Stimulated activated naive CD8-positive, alpha-beta T cell treated with anti-CD3 and anti-CD28 coated beads, Interleukin-15, amount 100 ng/mL, for 72 hours (primary cell): ENCODE measurements at regions not wholly inside any gene's neighbourhood (a gene's known extent, or its start where the extent isn't known, plus 50 kb on each side); places are given as distances from the start of the nearest gene placed in this dataset.

Experiments
- ATAC-seq: fragments of 150-1000 bp; cut with Tn5 transposase; 2 replicates; pipeline ENCODE4 v1.10.0; 2021; ENCODE audit warnings: mild to moderate bottlenecking, moderate library complexity
- DNase-seq, 2 donors: peaks; one replicate each; pipeline ENCODE4 v3.0.0; 2021 to 2022
- H3K27ac Mint-ChIP-seq, 2 donors: one replicate each; pipeline ENCODE4 v1.8.0; 2022; ENCODE audit warnings: mild to moderate bottlenecking in 2 of 2, mixed read lengths in 2 of 2, moderate library complexity in 2 of 2
- H3K27me3 Mint-ChIP-seq: one replicate; pipeline ENCODE4 v1.8.0; 2022; ENCODE audit warnings: mixed read lengths
- H3K4me1 Mint-ChIP-seq: one replicate; pipeline ENCODE4 v1.8.0; 2022; ENCODE audit warnings: mild to moderate bottlenecking, mixed read lengths
- H3K4me3 Mint-ChIP-seq, 2 donors: one replicate each; pipeline ENCODE4 v1.8.0; 2022; ENCODE audit warnings: mild to moderate bottlenecking in 2 of 2, mixed read lengths in 2 of 2, moderate library complexity in 1 of 2
- H3K9me3 Mint-ChIP-seq, 2 donors: one replicate each; pipeline ENCODE4 v1.8.0; 2022; ENCODE audit warnings: mixed read lengths in 2 of 2

DNA sequence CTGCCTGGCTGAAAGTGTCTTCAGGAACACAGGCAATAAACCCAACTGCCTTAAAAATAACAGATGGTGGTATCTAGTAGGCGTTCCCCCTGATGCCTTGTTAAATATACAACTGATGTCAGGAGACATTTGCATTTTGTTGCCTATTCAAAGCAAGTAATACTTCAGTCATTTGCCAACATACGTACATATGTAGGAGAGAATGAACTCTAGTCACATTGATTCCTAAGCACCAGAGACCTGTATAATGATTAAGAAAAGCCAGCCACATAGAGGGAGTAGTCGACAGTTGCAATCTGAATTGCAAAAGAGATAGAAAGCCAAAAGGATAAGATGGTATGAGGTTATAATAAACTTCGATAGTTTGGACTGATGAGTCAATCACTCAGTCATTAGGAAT is 191.0 kb upstream of the EMCN start:
- Mint-ChIP-seq H3K4me3 (no peak overlapping the region), H3K4me1 (no peaks in the 10 kb centered on the region), H3K27ac (no peak overlapping the region), H3K9me3 (no peaks in the 10 kb centered on the region), H3K27me3 (peaks cover 7% of the 10 kb centered on the region)
- DNase-seq (no peak), ATAC-seq (no peak)

DNA sequence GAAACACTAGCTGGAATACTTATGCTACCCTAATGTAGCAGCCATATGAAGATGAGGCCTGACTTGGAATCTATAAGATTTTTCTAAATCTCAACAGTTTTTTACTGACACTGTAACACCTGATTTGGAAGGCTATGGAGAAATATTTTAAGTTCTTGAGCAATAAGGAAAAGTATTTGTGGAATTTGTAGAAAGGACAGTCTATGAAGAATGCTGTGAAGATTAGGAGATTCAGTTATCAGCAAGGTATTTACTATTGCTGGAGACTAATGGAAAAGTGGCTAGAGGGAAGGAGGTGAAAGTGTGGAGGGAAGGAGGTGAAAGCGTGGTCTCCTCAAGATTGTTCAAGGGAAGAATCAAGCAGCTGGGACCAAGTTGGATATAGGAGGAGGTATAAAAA is 190.0 kb upstream of the EMCN start:
- H3K4me3 Mint-ChIP-seq: no peak overlapping the region
- H3K4me1 Mint-ChIP-seq: no peaks in the 10 kb centered on the region
- peaks cover 7% of the 10 kb centered on the region for H3K27me3 Mint-ChIP-seq
- DNase-seq: no peak
- no peak for ATAC-seq
- no peaks in the 10 kb centered on the region for H3K9me3 Mint-ChIP-seq
- no peak overlapping the region for H3K27ac Mint-ChIP-seq

DNA sequence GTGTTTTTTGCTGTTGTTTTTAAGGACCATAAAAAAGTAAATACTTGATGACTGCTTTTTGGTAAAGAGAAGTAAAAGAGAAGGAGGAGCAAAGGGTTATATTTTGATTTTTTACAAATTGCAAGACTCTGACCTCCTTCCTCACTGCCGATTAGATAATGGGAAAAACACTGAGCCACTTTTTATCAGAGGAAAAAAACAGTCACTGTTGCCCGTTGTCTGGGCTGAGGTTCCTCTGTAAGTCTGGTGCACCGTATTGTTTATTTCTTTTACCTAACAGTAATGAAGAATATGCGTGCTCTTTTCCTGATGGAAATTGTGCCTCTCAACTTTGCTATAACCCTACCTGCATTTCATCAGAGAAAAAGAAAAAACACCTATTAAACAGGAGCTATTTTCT is 178.7 kb upstream of the EMCN start:
- DNase-seq (no peak), ATAC-seq (no peak)
- Mint-ChIP-seq H3K4me3 (no peak overlapping the region), H3K4me1 (no peaks in the 10 kb centered on the region), H3K9me3 (no peaks in the 10 kb centered on the region), H3K27ac (no peak overlapping the region), H3K27me3 (no peaks in the 10 kb centered on the region)

DNA sequence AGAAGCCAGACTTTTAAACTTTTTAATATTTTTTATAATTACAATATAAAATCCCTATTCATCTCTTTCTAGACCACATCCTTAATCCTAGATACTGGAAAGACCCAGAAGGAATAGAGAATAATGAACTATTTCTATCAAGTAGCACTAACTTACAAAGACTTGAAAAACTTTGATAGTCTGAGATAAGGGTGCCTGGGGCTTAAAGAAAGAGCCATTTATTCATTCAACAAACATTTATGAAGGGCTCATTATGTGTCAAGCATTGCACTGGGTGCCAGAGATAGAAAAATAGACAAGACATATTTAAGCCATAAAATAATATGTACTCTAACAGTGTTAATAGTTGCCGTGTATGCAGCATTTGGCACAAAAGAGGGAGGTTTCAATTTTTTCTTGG is 178.0 kb upstream of the EMCN start:
- no peaks in the 10 kb centered on the region for H3K4me1 Mint-ChIP-seq
- H3K4me3 Mint-ChIP-seq: no peak overlapping the region
- DNase-seq: no peak
- ATAC-seq: no peak
- no peaks in the 10 kb centered on the region for H3K9me3 Mint-ChIP-seq
- no peaks in the 10 kb centered on the region for H3K27me3 Mint-ChIP-seq
- no peak overlapping the region for H3K27ac Mint-ChIP-seq

DNA sequence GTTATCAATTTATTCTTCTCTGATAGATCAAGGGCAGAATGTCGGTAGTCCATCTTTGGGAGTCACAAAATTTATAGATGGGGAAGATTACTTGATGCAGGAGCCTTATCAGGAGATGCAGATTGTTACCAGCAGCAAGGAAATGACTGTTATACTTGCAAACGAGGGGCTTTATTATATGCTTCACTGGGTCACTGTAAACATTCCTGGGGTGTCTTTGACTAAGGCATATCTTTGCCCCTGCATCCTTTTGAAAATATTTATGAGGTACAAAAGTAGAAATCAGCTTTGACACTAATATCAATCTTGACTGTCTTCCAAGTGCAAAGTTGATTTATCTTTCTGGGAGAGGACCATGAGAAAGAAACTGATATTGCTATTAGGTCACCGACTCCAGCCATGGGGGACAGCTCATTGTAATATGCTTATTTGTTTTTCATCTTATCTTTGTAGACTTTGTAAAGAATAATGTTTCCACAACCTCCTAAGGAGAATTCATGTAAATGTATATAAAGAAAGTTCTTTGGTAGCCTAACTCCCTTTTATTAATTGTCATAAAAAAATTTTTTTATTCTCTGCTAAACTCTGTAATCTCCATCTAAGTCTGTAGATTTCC is 177.3 kb upstream of the EMCN start:
- DNase-seq (no peak), ATAC-seq (no peak)
- Mint-ChIP-seq H3K27me3 (no peaks in the 10 kb centered on the region), H3K4me3 (no peak overlapping the region), H3K27ac (no peak overlapping the region), H3K9me3 (no peaks in the 10 kb centered on the region), H3K4me1 (no peaks in the 10 kb centered on the region)

DNA sequence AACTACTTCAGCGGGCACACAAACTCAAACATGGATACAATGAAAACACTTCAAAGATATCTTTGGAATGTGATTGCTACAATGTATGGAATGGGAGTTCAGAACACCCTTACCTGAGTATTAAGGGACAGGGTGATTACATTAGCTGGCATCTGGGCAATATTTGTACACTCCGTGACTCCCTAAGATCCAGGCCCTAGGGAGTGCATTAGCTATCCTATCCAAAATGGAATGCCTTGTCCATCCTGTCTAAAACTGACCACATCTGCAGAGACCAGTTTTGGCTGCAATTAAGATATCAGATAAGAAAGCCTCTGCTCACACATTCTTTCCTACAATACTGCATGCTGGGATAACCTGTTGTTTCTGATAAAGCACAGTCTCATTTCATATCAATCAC is 176.6 kb upstream of the EMCN start:
- ATAC-seq: no peak
- Mint-ChIP-seq H3K9me3 (no peaks in the 10 kb centered on the region), H3K27me3 (no peaks in the 10 kb centered on the region), H3K27ac (no peak overlapping the region), H3K4me3 (no peak overlapping the region), H3K4me1 (no peaks in the 10 kb centered on the region)
- DNase-seq: no peak

DNA sequence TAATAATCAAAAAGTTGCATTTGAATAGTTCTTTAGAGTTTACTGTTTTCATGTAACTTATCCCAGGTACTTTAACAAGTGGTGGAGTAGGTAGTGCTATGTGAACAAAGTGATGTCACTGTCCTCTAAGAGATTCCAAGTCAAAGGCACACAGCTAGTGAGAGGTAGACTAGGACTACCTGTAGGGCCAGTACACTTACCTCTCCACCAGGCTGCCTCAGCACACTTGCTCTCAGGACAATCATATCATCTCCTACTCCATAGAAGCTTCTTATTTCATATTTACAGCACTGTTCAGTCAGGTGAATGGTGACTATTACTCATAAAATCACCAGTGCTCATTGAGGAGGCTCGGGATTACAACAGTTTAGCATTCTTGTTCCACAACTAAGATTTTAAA is 173.0 kb upstream of the EMCN start:
- no peak overlapping the region for H3K4me3 Mint-ChIP-seq
- H3K4me1 Mint-ChIP-seq: no peaks in the 10 kb centered on the region
- no peak for ATAC-seq
- no peaks in the 10 kb centered on the region for H3K27me3 Mint-ChIP-seq
- H3K27ac Mint-ChIP-seq: no peak overlapping the region
- peaks cover 0 to 4% of the 10 kb centered on the region in 2 donors for H3K9me3 Mint-ChIP-seq
- no peak for DNase-seq

DNA sequence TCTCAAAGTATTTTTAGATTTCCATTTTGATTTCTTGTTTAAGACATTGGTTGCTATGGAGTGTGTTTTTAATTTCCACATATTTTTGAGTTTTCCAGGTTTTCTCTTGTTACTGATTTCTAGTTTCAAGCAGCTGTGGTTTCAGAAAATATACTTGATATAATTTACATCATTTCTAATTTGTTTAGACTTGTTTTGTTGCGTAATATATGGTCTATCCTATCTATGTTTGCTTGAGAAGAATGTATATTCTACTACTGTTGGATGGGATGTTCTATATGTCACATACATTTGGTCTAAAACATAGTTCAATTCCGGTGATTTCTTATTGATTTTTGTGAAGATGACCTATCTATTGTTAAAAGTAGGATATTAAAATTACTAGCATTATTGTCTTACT is 170.5 kb upstream of the EMCN start:
- Mint-ChIP-seq H3K27ac (no peak overlapping the region), H3K9me3 (peaks cover 4 to 5% of the 10 kb centered on the region in 2 donors), H3K27me3 (no peaks in the 10 kb centered on the region), H3K4me1 (no peaks in the 10 kb centered on the region), H3K4me3 (no peak overlapping the region)
- ATAC-seq (no peak), DNase-seq (no peak)

DNA sequence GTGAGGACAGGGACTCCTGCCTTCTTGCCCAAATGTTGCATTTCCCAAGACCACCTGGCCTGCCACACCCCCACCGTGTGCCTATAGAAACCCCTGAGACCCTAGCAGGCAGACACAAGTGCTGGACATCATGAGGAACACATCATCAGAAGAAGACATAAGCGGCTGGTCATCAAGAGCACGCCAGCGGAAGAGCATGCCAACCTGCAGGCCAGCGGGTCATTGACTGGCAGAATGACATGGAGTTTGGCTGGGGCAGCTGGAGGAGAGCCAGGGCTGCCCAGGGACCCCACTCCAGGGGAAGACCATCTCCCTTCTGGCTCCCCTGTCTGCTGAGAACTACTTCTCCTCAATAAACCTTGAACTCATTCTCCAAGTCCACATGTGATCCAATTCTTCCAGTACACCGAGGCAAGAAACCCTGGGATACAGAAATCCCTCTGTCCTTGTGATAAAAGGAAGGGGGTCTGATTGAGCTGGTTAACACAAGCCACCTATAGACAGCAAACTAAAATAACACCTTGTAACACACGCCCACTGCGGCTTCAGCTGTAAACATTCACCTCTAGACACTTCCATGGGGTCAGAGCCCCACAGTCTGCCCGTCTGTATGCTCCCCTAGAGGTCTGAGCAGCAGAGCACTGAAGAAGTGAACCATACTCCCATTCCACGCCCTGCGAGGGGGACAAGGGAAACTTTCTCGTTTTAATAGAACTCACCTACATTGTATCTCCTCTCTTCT is 164.8 kb upstream of the EMCN start:
- no peak for ATAC-seq
- no peak overlapping the region for H3K4me3 Mint-ChIP-seq
- H3K9me3 Mint-ChIP-seq: peaks cover 5% of the 10 kb centered on the region in 2 donors
- H3K27ac Mint-ChIP-seq: no peak overlapping the region
- DNase-seq: no peak
- H3K27me3 Mint-ChIP-seq: peaks cover 5% of the 10 kb centered on the region
- no peaks in the 10 kb centered on the region for H3K4me1 Mint-ChIP-seq

DNA sequence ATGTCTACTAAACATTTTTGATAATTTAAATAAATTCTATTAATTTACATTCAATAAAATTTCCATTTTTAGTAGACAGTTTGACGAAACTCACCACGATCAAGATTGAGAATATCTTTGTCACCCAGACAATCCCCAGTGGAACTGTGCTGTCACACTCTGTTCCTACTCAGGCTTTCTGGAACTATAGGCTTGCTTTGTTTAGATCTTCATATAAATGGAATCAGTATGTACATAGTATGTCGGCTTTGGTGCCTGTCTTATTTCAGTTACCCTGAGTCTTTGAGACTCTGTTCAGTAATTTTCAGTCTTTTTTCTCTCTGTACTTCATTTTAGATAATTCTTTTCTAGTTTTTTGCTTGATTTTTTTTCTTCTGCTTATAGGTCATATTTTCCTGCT is 163.5 kb upstream of the EMCN start:
- no peak for DNase-seq
- ATAC-seq: peak; percentile 64
- H3K27ac Mint-ChIP-seq: no peak overlapping the region

DNA sequence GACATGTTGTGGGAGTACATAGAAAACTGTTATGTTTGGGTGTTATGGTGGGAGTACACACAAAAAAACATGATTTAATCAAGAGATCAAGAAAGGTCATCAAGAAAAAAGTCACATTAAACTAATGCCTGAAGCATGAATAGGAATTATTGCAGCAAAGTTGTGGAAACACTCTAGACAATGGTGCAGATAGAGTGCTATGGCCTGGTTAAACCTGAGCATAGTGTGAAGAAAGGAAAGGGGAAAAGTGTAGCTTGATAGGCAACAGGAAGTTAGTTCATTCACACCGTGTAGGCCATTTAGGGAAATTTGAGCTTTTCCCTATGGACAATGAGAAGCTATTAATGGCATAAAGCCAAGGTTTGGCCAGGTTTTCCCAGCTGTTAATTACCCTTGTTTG is 162.1 kb upstream of the EMCN start:
- no peak overlapping the region for H3K27ac Mint-ChIP-seq
- peak; percentile 63 for ATAC-seq
- peaks cover 0 to 5% of the 10 kb centered on the region in 2 donors for H3K9me3 Mint-ChIP-seq
- H3K27me3 Mint-ChIP-seq: peaks cover 5% of the 10 kb centered on the region
- H3K4me3 Mint-ChIP-seq: no peak overlapping the region
- H3K4me1 Mint-ChIP-seq: no peaks in the 10 kb centered on the region
- no peak for DNase-seq

More for the DNA sequence above, 163.5 kb upstream of the EMCN start:
- peaks cover 5% of the 10 kb centered on the region in 2 donors for H3K9me3 Mint-ChIP-seq
- no peak overlapping the region for H3K4me3 Mint-ChIP-seq
- H3K4me1 Mint-ChIP-seq: no peaks in the 10 kb centered on the region
- peaks cover 5% of the 10 kb centered on the region for H3K27me3 Mint-ChIP-seq

DNA sequence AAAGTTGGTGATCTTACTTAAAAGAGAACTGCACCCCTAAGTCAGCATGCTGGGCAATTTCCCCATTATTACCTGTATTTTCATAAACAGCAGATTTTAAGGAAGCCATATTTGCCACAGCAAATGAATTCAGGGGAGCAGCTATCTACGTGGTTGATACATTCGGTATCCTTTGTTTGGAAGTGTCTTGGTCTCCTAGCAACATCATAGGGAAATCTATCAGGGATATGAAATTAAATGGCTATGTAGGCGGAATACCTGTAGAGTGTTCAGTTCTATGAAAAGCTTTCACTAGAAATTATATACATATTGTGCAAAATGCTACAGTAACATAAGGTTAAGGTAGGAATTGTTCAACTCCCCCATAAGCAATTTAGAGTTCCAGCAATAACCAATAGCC is 157.2 kb upstream of the EMCN start:
- H3K4me3 Mint-ChIP-seq: no peak overlapping the region

DNA sequence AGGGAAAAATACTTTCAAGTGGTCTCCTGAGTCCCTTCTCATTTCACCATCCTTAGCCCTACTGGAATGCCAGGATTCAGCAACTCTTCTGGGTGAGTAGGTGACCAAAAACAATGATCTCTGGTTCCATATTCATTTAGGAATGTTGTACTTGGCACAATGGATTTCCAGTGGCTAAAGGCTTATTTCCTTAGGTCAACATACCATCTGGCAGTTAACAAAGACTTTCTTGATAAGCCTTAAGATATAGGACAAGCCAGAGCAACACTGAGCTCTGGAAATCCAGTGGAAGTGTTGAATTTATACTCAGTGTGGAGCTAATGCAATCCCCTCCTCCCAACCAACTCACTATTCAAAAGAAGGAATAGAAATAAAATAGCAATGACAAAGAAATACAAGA is 139.4 kb upstream of the EMCN start:
- Mint-ChIP-seq H3K4me3 (no peak overlapping the region), H3K9me3 (no peaks in the 10 kb centered on the region), H3K4me1 (no peaks in the 10 kb centered on the region), H3K27me3 (no peaks in the 10 kb centered on the region), H3K27ac (no peak overlapping the region)
- DNase-seq (no peak), ATAC-seq (no peak)

More for the DNA sequence above, 157.2 kb upstream of the EMCN start:
- ATAC-seq (no peak), DNase-seq (no peak)
- Mint-ChIP-seq H3K27me3 (no peaks in the 10 kb centered on the region), H3K4me1 (no peaks in the 10 kb centered on the region), H3K9me3 (peaks cover 0 to 3% of the 10 kb centered on the region in 2 donors), H3K27ac (no peak overlapping the region)

DNA sequence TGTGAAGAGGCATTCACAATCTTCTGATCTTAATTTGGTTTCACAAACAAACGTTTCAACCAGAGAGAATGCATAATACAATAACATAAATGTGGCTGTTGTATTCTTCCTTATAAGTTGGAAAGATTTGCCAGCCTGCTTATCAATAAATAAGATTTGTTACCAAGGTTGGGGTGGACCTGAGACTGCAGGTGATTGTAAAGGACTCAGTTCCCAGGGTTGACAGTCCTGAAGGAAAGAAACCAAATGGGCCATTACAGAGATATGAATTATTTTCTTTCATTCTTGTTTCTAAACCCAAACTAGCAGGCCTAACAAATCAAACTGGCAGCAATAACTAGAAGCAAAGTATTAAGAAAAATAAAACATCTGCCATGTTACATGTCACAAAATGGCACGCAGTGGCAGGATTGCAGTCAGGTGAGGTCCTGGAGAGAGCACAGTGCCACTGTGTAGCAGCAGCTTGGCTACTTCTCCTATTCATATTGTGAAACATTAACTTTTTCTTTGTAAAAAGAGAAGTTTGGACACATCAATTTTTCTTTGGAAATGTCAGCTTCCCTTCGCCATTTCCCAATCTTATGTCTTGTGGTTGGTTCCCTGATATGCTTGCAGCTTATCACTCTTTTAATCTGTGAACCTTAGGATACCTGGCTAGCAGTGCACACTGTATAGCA is 133.8 kb upstream of the EMCN start:
- ATAC-seq (no peak), DNase-seq (no peak)
- no peaks in the 10 kb centered on the region for H3K4me1 Mint-ChIP-seq
- no peaks in the 10 kb centered on the region for H3K27me3 Mint-ChIP-seq
- no peaks in the 10 kb centered on the region for H3K9me3 Mint-ChIP-seq
- no peak overlapping the region for H3K27ac Mint-ChIP-seq
- H3K4me3 Mint-ChIP-seq: no peak overlapping the region

DNA sequence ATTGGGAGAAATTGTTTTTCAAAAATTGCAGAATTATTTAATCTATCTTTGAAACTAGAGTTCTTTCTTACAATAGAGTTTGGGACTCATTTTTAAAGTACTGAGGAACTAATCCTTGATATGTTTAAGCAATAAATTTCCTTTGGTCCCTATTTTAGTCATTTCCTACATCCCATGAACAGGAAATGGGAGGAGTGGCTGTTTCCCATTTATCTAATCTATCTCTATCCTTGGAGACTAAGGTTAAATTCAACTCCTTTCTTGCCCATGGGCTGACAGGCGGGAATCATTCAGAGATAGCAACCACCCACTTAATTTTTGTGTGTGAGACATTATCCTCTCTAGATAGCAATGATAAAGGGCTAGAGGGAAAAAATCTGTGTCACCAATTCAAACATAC is 131.6 kb upstream of the EMCN start:
- Mint-ChIP-seq H3K4me1 (no peaks in the 10 kb centered on the region), H3K4me3 (no peak overlapping the region), H3K27me3 (no peaks in the 10 kb centered on the region), H3K9me3 (no peaks in the 10 kb centered on the region), H3K27ac (no peak overlapping the region)
- DNase-seq (no peak), ATAC-seq (no peak)

DNA sequence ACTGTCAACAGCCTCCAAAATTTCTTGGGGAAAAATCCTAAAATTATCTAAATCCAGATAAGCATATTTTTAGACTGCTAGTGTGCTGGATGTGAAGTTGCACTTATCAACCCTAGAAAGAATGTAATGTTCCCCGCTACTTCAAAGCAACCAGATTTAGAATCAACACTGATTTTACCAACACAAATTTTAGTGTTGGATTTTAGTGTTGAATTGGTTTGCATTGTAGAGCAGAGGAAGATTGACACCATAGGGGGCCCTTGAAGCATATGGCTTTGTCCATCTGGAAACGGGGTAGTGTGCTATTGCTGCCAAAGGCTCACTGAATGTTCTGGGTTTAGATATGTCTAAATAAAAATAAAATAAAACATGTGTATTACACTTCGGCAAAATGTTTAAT is 126.3 kb upstream of the EMCN start:
- no peak overlapping the region for H3K27ac Mint-ChIP-seq
- ATAC-seq: no peak
- DNase-seq: no peak
- H3K4me1 Mint-ChIP-seq: no peaks in the 10 kb centered on the region
- no peaks in the 10 kb centered on the region for H3K27me3 Mint-ChIP-seq
- H3K9me3 Mint-ChIP-seq: no peaks in the 10 kb centered on the region
- H3K4me3 Mint-ChIP-seq: no peak overlapping the region
